GM23338 (cell line): ENCODE measurements at regions not wholly inside any gene's neighbourhood (a gene's known extent, or its start where the extent isn't known, plus 50 kb on each side); places are given as distances from the start of the nearest gene placed in this dataset.
"Not testable (repeated sequence)": the region's sequence is repeated elsewhere in the genome, so short reads cannot be mapped to it uniquely, and the experiment has no call there.

Experiments used
- ATAC-seq: fragments of 200-7000 bp; cut with Tn5 transposase; 3 replicates; pipeline ENCODE4 v1.9.1; 2020
- DNase-seq: peaks from one replicate; pipeline ENCODE4 v3.0.0-alpha.2; 2015; ENCODE audit warnings: low spot score
- H2AFZ ChIP-seq: fragments of 200-600 bp; sonication (generic); 2 replicates; pipeline ENCODE4 v1.8.0; 2016; ENCODE audit warnings: antibody characterized with exemption, mild to moderate bottlenecking, moderate library complexity
- H3F3A ChIP-seq: fragments of 200-600 bp; sonication (generic); replicated peaks from 2 replicates; pipeline ENCODE4 v1.8.0; 2017; ENCODE audit warnings: antibody characterized with exemption, mixed run types, low read depth
- H3K27ac ChIP-seq: fragments of 200-600 bp; sonication (generic); 2 replicates; pipeline ENCODE4 v1.6.1; 2016; ENCODE audit warnings: low read depth
- H3K27me3 ChIP-seq: fragments of 200-600 bp; sonication (generic); 2 replicates; pipeline ENCODE4 v1.8.0; 2016; ENCODE audit warnings: mild to moderate bottlenecking, mixed run types, moderate library complexity; ENCODE audit not compliant: insufficient read depth
- H3K36me3 ChIP-seq: fragments of 200-600 bp; sonication (generic); 2 replicates; pipeline ENCODE4 v1.8.0; 2016; ENCODE audit warnings: mild to moderate bottlenecking; ENCODE audit not compliant: insufficient read depth
- H3K4me1 ChIP-seq: fragments of 200-600 bp; sonication (generic); 2 replicates; pipeline ENCODE4 v1.8.0; 2016; ENCODE audit warnings: mild to moderate bottlenecking, moderate library complexity; ENCODE audit not compliant: insufficient read depth
- H3K4me2 ChIP-seq: fragments of 200-600 bp; sonication (generic); 2 replicates; pipeline ENCODE4 v1.7.1; 2017; ENCODE audit warnings: mixed run types
- H3K4me3 ChIP-seq: fragments of 200-600 bp; sonication (generic); 2 replicates; pipeline ENCODE4 v1.6.1; 2016; ENCODE audit warnings: mixed run types
- H3K79me2 ChIP-seq: fragments of 200-600 bp; sonication (generic); replicated peaks from 2 replicates; pipeline ENCODE4 v1.8.0; 2017; ENCODE audit warnings: mild to moderate bottlenecking; ENCODE audit not compliant: insufficient read depth
- H3K9me2 ChIP-seq: fragments of 200-600 bp; sonication (generic); 2 replicates; pipeline ENCODE4 v1.8.0; 2017; ENCODE audit not compliant: insufficient read depth
- H4K20me1 ChIP-seq: fragments of 200-600 bp; sonication (generic); replicated peaks from 2 replicates; pipeline ENCODE4 v1.8.0; 2017; ENCODE audit warnings: mild to moderate bottlenecking; ENCODE audit not compliant: insufficient read depth
- H3K27ac Mint-ChIP-seq: 2 replicates; pipeline ENCODE4 v1.8.0; 2020; ENCODE audit warnings: inconsistent platforms, mild to moderate bottlenecking, moderate library complexity, mixed read lengths
- H3K27me3 Mint-ChIP-seq: 3 replicates; pipeline ENCODE4 v1.8.0; 2022; ENCODE audit warnings: low read depth, mild to moderate bottlenecking, moderate library complexity, mixed read lengths, inconsistent platforms; ENCODE audit not compliant: insufficient read depth, poor library complexity
- H3K36me3 Mint-ChIP-seq: 3 replicates; pipeline ENCODE4 v1.8.0; 2021; ENCODE audit warnings: low read depth, mild to moderate bottlenecking, inconsistent platforms, moderate library complexity, mixed read lengths
- H3K4me1 Mint-ChIP-seq: 3 replicates; pipeline ENCODE4 v1.8.0; 2020; ENCODE audit warnings: mild to moderate bottlenecking, inconsistent platforms, mixed read lengths
- H3K4me3 Mint-ChIP-seq: 3 replicates; pipeline ENCODE4 v1.8.0; 2021; ENCODE audit warnings: moderate library complexity, mild to moderate bottlenecking, inconsistent platforms, mixed read lengths
- H3K9me3 Mint-ChIP-seq: 3 replicates; pipeline ENCODE4 v1.8.0; 2020; ENCODE audit warnings: moderate library complexity, mild to moderate bottlenecking, inconsistent platforms, mixed read lengths
- ETS1 ChIP-seq: IDR thresholded peaks from 2 replicates; pipeline ENCODE4 v1.6.1; 2016; ENCODE audit warnings: antibody characterized with exemption
- EZH2 ChIP-seq: fragments of 200-600 bp; sonication (generic); IDR thresholded peaks from one replicate; pipeline ENCODE4 v1.8.0; 2017; ENCODE audit warnings: antibody characterized with exemption, mild to moderate bottlenecking, low read depth; ENCODE audit not compliant: unreplicated experiment
- EZH2phosphoT487 ChIP-seq: fragments of 200-600 bp; sonication (generic); IDR thresholded peaks from one replicate; pipeline ENCODE4 v1.8.1; 2018; ENCODE audit warnings: antibody characterized with exemption; ENCODE audit not compliant: unreplicated experiment
- NANOG ChIP-seq: IDR thresholded peaks from 2 replicates; pipeline ENCODE4 v1.6.1; 2016; ENCODE audit warnings: antibody characterized with exemption, borderline replicate concordance

DNA sequence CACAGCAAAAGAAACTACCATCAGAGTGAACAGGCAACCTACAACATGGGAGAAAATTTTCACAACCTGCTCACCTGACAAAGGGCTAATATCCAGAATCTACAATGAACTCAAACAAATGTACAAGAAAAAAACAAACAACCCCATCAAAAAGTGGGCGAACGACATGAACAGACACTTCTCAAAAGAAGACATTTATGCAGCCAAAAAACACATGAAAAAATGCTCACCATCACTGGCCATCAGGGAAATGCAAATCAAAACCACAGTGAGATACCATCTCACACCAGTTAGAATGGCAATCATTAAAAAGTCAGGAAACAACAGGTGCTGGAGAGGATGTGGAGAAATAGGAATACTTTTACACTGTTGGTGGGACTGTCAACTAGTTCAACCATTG, 207.8 kb downstream of the USP6NL start:
- H3K4me1 ChIP-seq, H3K36me3 ChIP-seq, H3K27ac Mint-ChIP-seq, H3K4me1 Mint-ChIP-seq, H3K27ac ChIP-seq, H3K79me2 ChIP-seq, H2AFZ ChIP-seq, H3K4me3 ChIP-seq, H4K20me1 ChIP-seq, H3K4me2 ChIP-seq, H3K27me3 ChIP-seq, ATAC-seq, H3F3A ChIP-seq, H3K36me3 Mint-ChIP-seq, DNase-seq, H3K9me2 ChIP-seq, H3K4me3 Mint-ChIP-seq: not testable (repeated sequence)
- Mint-ChIP-seq H3K27me3 (peaks cover 11% of the 10 kb centered on the region), H3K9me3 (peaks cover 13% of the 10 kb centered on the region)

DNA sequence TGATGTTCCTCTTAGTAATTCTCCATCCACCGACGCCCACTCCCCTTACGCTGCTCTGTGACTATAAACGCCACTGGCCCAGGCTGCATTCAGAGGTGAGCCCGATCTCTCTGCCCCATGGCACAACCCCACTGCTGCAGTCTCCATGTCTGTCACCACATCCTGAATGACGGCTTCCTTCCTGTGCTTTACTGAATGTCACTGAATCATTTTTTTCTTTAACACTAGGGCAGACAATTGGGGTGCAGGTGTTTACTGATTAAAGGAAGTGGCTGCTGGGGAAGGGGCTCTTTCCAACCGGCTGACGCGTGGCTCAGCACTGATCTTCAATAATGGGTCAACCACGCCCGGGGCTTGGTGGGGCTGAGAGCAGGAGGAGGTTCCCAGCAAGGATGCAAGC, 208.3 kb downstream of the USP6NL start:
- ATAC-seq, result no peak
- DNase-seq, result no peak
- Histone ChIP-seq H3K4me2 (no peak overlapping the region), H4K20me1 (no peaks in the 10 kb centered on the region), H3K9me2 (no peaks in the 10 kb centered on the region; the same call in 1 of the 2 replicates), H3K4me3 (no peak overlapping the region), H3K27me3 (no peaks in the 10 kb centered on the region), H3K27ac (no peak overlapping the region), H2AFZ (no peak overlapping the region), H3K79me2 (no peaks in the 10 kb centered on the region), H3F3A (no peaks in the 10 kb centered on the region), H3K4me1 (no peaks in the 10 kb centered on the region), H3K36me3 (no peaks in the 10 kb centered on the region)
- H3K27me3 Mint-ChIP-seq, result peaks cover 11% of the 10 kb centered on the region
- no peak overlapping the region for H3K4me3 Mint-ChIP-seq
- no peaks in the 10 kb centered on the region for H3K36me3 Mint-ChIP-seq
- no peak overlapping the region for H3K27ac Mint-ChIP-seq
- peaks cover 13% of the 10 kb centered on the region for H3K9me3 Mint-ChIP-seq
- TF ChIP-seq EZH2phosphoT487, result no peak
- peaks cover 7% of the 10 kb centered on the region; the same call in 1 of the 3 replicates for H3K4me1 Mint-ChIP-seq

DNA sequence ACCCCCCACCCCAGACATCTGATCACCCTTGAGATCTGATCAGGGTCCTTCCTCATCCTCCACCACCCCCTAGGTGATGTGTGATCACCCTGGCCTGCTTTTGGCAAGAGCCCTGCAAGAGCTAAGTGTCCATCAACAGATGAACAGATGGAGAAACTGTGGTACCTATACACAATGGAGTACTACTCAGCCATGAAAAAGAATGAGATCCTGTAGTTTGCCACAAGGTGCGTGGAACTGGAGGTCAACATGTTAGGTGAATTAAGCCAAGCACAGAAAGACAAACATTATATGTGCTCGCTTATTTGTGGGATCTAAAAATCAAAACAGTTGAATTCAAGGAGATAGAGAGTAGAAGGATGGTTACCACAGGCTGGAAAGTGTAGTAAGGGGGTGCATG, 209.1 kb downstream of the USP6NL start:
- peaks cover 11% of the 10 kb centered on the region for H3K27me3 Mint-ChIP-seq
- Histone ChIP-seq H3F3A (no peaks in the 10 kb centered on the region), H3K36me3 (no peaks in the 10 kb centered on the region), H3K4me3 (no peak overlapping the region), H3K4me2 (no peak overlapping the region), H3K27me3 (no peaks in the 10 kb centered on the region), H3K4me1 (no peaks in the 10 kb centered on the region), H3K27ac (no peak overlapping the region), H4K20me1 (no peaks in the 10 kb centered on the region), H3K79me2 (no peaks in the 10 kb centered on the region), H2AFZ (no peak overlapping the region), H3K9me2 (no peaks in the 10 kb centered on the region; the same call in 1 of the 2 replicates)
- TF ChIP-seq NANOG (no peak), ETS1 (no peak), EZH2 (no peak)
- ATAC-seq (no peak), DNase-seq (no peak)
- no peak overlapping the region for H3K4me3 Mint-ChIP-seq
- H3K36me3 Mint-ChIP-seq, result no peaks in the 10 kb centered on the region
- peaks cover 7% of the 10 kb centered on the region; the same call in 2 of the 3 replicates for H3K4me1 Mint-ChIP-seq
- no peak overlapping the region for H3K27ac Mint-ChIP-seq
- peaks cover 13% of the 10 kb centered on the region for H3K9me3 Mint-ChIP-seq
